AG10803 (cell line): ENCODE measurements at regions not wholly inside any gene's neighbourhood (a gene's known extent, or its start where the extent isn't known, plus 50 kb on each side); places are given as distances from the start of the nearest gene placed in this dataset.
"Not testable (repeated sequence)": the region's sequence is repeated elsewhere in the genome, so short reads cannot be mapped to it uniquely, and the experiment has no call there.

Experiments
- DNase-seq: peaks from one replicate; pipeline ENCODE4 v3.0.0; 2010; ENCODE audit warnings: low read depth
- H3K4me3 ChIP-seq: 2 replicates; pipeline ENCODE4 v1.5.1; 2011; ENCODE audit warnings: mild to moderate bottlenecking, low read length, control low read depth
- CTCF ChIP-seq: conservative IDR thresholded peaks from 2 replicates; pipeline ENCODE4 v1.5.1; 2011; ENCODE audit warnings: mild to moderate bottlenecking, low read length, control low read depth, inconsistent platforms

GRCh38 chr3:182139627-182140357 lies 428.1 kb downstream of the SOX2 start:
- no peak overlapping the region for H3K4me3 ChIP-seq
- DNase-seq, result no peak
- TF ChIP-seq CTCF, result no peak

GRCh38 chr3:182142928-182143327 lies 431.2 kb downstream of the SOX2 start:
- no peak overlapping the region for H3K4me3 ChIP-seq
- DNase-seq, result no peak
- no peak for TF ChIP-seq CTCF

- no peak for TF ChIP-seq CTCF
- no peak overlapping the region for H3K4me3 ChIP-seq
- DNase-seq, result no peak
Observed at GRCh38 chr3:182143903-182144302, 432.2 kb downstream of the SOX2 start.

- TF ChIP-seq CTCF, result no peak
- H3K4me3 ChIP-seq, result no peak overlapping the region
- DNase-seq, result no peak
Observed at GRCh38 chr3:182148360-182148759, 436.6 kb downstream of the SOX2 start.

- no peak for TF ChIP-seq CTCF
- DNase-seq, result no peak
- no peak overlapping the region for H3K4me3 ChIP-seq
Observed at GRCh38 chr3:182149594-182149993, 437.9 kb downstream of the SOX2 start.

- H3K4me3 ChIP-seq, DNase-seq: not testable (repeated sequence)
Observed at GRCh38 chr3:182156326-182156725, 444.6 kb downstream of the SOX2 start.

GRCh38 chr3:182165234-182165633 lies 453.5 kb downstream of the SOX2 start:
- DNase-seq, result no peak
- H3K4me3 ChIP-seq, result no peak overlapping the region
- TF ChIP-seq CTCF, result no peak

GRCh38 chr3:182172534-182172933 lies 460.8 kb downstream of the SOX2 start:
- DNase-seq, result no peak
- TF ChIP-seq CTCF, result no peak
- no peak overlapping the region for H3K4me3 ChIP-seq
